ENCODE measurements at regions not wholly inside any gene's neighbourhood (a gene's known extent, or its start where the extent isn't known, plus 50 kb on each side); places are given as distances from the start of the nearest gene placed in this dataset.

DNA sequence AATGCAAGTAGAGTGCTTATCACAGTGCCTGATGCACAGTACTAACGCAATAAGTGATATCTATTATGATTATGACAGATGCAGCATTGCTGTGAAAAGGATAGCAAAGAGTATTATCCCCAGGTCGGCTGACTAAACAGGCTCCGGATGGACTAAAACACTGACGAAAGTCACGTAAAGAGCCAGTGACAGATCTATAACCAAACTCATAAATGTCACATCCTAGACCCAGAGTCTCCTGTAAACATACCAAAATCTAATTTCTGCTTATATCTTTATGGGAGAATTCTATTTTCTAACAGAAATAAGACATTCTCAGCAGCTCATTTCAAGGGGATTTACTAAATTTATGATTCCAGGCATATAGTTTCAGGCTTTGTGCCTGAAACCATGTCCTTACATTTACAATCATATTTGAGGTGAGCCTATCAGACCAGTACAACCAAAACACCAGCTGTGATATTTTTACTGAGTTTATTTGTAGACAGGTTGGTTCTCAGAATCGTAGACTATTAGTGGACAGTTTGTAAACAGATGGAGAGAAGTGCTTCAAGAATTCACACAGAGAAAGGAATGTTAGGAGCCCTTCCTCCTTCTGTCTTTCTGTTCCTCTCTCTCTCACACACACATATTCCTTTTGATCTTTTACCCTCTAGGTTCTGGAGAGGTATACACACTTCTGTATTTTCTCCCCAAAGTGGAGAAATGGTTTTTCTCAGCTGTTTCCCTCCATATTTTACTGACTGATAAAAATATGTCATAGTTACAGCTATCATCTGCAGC is 52.4 kb upstream of the WDR26 start:
- TF ChIP-seq CTCF (IDR thresholded peaks at IDR 0.05) (no peak), POLR2A (IDR thresholded peaks at IDR 0.05) (no peak)

DNA sequence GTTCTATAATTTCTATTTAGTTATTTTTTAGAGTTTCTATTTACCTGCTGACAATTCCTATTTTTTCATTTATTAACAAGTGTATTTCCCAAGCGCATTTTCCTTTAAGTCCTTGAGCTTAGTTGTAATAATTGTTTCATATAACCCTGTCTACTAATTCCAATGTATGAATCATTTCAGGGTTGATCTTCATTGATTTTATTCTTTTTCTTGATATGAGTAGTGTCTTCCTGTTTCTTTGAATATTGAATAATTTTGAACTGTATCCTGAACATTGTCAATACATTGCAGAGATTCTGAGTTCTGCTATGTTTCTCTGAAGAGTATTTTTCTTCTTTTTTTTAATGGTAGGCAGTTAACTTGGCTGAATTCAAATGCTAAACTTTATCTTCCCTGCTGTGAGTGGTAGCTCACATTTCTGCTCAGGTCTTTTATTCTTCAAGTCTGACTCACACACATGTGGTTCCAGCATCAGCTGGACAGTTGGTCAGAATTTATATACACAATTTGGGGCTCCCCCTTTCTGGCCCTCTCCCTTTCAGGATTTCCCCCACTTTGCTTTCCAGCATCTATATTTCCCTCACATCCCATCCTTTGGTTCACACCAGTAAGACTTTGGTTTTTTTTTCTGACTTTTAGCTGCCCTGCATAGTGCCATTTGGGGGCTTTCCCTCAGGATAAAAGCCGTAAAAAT is 54.4 kb upstream of the WDR26 start:
- no peak for TF ChIP-seq CTCF (IDR thresholded peaks at IDR 0.05)
- no peak for TF ChIP-seq POLR2A (IDR thresholded peaks at IDR 0.05)
- H3K9me3 ChIP-seq: no peaks in the 10 kb centered on the region
- H3K4me1 ChIP-seq: no peaks in the 10 kb centered on the region
- H3K4me3 ChIP-seq: no peak overlapping the region
- no peak overlapping the region for H3K27ac ChIP-seq
- H3K36me3 ChIP-seq: no peaks in the 10 kb centered on the region
- no peak for DNase-seq
- no peaks in the 10 kb centered on the region for H3K27me3 ChIP-seq

More for the DNA sequence above, 52.4 kb upstream of the WDR26 start:
- Histone ChIP-seq H3K4me3 (no peak overlapping the region), H3K36me3 (no peaks in the 10 kb centered on the region), H3K4me1 (no peaks in the 10 kb centered on the region), H3K9me3 (no peaks in the 10 kb centered on the region), H3K27me3 (no peaks in the 10 kb centered on the region), H3K27ac (no peak overlapping the region)
- DNase-seq: no peak

DNA sequence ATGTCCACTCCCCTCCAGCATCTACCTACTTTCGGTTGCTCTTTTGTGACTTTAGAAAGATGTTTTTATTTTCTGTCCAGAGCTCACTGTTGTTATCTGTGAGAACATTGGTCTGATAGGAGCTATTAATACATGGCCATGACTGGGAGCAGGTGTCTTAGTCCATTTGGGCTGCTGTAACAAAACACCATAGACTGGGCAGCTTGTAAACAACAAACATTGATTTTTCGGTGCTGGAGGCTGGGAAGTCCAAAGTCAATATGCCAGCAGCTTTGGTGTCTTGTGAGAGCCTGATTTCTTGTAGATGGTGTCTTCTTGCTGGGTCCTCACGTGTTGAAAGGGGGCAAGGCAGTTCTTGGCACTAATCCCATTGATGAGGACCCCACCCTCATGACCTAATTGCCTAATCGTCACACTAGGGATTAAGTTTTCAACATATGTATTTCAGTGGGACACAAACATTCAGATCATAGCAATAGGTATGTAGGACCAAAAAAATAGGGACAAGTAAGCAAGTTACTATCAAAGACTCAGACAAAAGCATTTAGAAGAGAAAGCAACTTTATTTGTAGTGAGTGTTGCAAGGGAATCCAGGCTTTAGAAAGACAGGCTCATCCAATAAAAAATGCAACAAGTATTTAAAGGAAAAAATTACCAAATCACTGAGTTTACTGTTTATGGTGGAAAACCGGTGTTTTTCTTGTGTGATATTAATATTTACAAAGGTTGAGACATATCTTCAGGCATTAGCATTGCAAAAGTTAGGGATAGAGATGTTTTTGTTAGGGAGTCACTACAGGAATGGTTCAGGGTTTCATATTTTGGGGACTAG is 55.2 kb upstream of the WDR26 start:
- no peak for DNase-seq
- no peaks in the 10 kb centered on the region for H3K27me3 ChIP-seq
- TF ChIP-seq POLR2A (IDR thresholded peaks at IDR 0.05): no peak
- no peak for TF ChIP-seq CTCF (IDR thresholded peaks at IDR 0.05)
- no peaks in the 10 kb centered on the region for H3K9me3 ChIP-seq
- H3K36me3 ChIP-seq: no peaks in the 10 kb centered on the region
- no peak overlapping the region for H3K4me3 ChIP-seq
- no peak overlapping the region for H3K27ac ChIP-seq
- no peaks in the 10 kb centered on the region for H3K4me1 ChIP-seq

GRCh38 chr1:224490549-224491537 is 56.2 kb upstream of the WDR26 start:
- Histone ChIP-seq H3K9me3 (no peaks in the 10 kb centered on the region), H3K36me3 (no peaks in the 10 kb centered on the region), H3K27ac (no peak overlapping the region), H3K4me1 (no peaks in the 10 kb centered on the region), H3K4me3 (no peak overlapping the region), H3K27me3 (no peaks in the 10 kb centered on the region)
- no peak for DNase-seq
- TF ChIP-seq CTCF (IDR thresholded peaks at IDR 0.05) (no peak), POLR2A (IDR thresholded peaks at IDR 0.05) (no peak)

GRCh38 chr1:224492015-224492414 is 57.4 kb upstream of the WDR26 start:
- no peaks in the 10 kb centered on the region for H3K4me1 ChIP-seq
- no peak overlapping the region for H3K27ac ChIP-seq
- H3K36me3 ChIP-seq: no peaks in the 10 kb centered on the region

More at GRCh38 chr1:224492015-224492414, 57.4 kb upstream of the WDR26 start:
- Histone ChIP-seq H3K27me3 (no peaks in the 10 kb centered on the region), H3K4me3 (no peak overlapping the region), H3K9me3 (no peaks in the 10 kb centered on the region)
- no peak for DNase-seq
- TF ChIP-seq POLR2A (IDR thresholded peaks at IDR 0.05): no peak
- no peak for TF ChIP-seq CTCF (IDR thresholded peaks at IDR 0.05)

Measured in Peyer's patch (tissue), 4 donors.